ENCODE measurements at regions not wholly inside any gene's neighbourhood (a gene's known extent, or its start where the extent isn't known, plus 50 kb on each side); places are given as distances from the start of the nearest gene placed in this dataset.

GRCh38 chr2:217681791-217682190 lies 321.0 kb downstream of the TNS1 start:
- TF ChIP-seq CTCF (IDR thresholded peaks at IDR 0.05) (no peak), USF1 (IDR thresholded peaks at IDR 0.05; ENCODE audit: borderline replicate concordance, low read depth) (no peak), JUND (IDR thresholded peaks at IDR 0.05) (no peak), NRF1 (IDR thresholded peaks at IDR 0.05; ENCODE audit: low read depth, low read length) (no peak), RFX5 (IDR thresholded peaks at IDR 0.05; ENCODE audit: low read length) (no peak), YY1 (IDR thresholded peaks at IDR 0.05; ENCODE audit: low read depth) (no peak), PBX3 (IDR thresholded peaks at IDR 0.05) (no peak)
